IPS-18c (cell line): ENCODE measurements at regions not wholly inside any gene's neighbourhood (a gene's known extent, or its start where the extent isn't known, plus 50 kb on each side); places are given as distances from the start of the nearest gene placed in this dataset.
A peak's percentile ranks its signal among the peaks of the same experiment; 100 is the strongest.

Source experiments
- H3K4me3 ChIP-seq: 2 replicates; pipeline ENCODE4 v1.7.0; 2013; ENCODE audit warnings: low read depth, mild to moderate bottlenecking, low read length, moderate library complexity; ENCODE audit not compliant: insufficient read depth
- H3K9me3 ChIP-seq: one replicate; pipeline ENCODE4 v1.6.1; 2013; ENCODE audit warnings: mild to moderate bottlenecking, low read length, moderate library complexity; ENCODE audit not compliant: control insufficient read depth, insufficient read depth

GRCh38 chr12:84702001-84702400 lies 210.6 kb downstream of the SLC6A15 start:
- no peaks in the 10 kb centered on the region for H3K9me3 ChIP-seq
- H3K4me3 ChIP-seq, result no peak overlapping the region

GRCh38 chr12:84701041-84701440 lies 211.6 kb downstream of the SLC6A15 start:
- H3K9me3 ChIP-seq, result no peaks in the 10 kb centered on the region
- H3K4me3 ChIP-seq, result no peak overlapping the region

GRCh38 chr12:84698576-84699333 lies 213.8 kb downstream of the SLC6A15 start:
- no peaks in the 10 kb centered on the region for H3K9me3 ChIP-seq

GRCh38 chr12:84696908-84697540 lies 215.6 kb downstream of the SLC6A15 start:
- H3K4me3 ChIP-seq, result no peak overlapping the region
- no peaks in the 10 kb centered on the region for H3K9me3 ChIP-seq

More at GRCh38 chr12:84698576-84699333, 213.8 kb downstream of the SLC6A15 start:
- H3K4me3 ChIP-seq, result no peak overlapping the region

GRCh38 chr12:84696281-84696680 lies 216.3 kb downstream of the SLC6A15 start:
- Histone ChIP-seq H3K9me3 (no peaks in the 10 kb centered on the region), H3K4me3 (no peak overlapping the region)

- H3K9me3 ChIP-seq, result no peaks in the 10 kb centered on the region
- H3K4me3 ChIP-seq, result no peak overlapping the region
Observed at GRCh38 chr12:84694116-84694515, 218.5 kb downstream of the SLC6A15 start.

- H3K9me3 ChIP-seq, result no peaks in the 10 kb centered on the region
- no peak overlapping the region for H3K4me3 ChIP-seq
Observed at GRCh38 chr12:84692071-84692470, 220.5 kb downstream of the SLC6A15 start.

- no peak overlapping the region for H3K4me3 ChIP-seq
Observed at GRCh38 chr12:84691266-84691665, 221.3 kb downstream of the SLC6A15 start.

GRCh38 chr12:84689638-84690037 lies 223.0 kb downstream of the SLC6A15 start:
- peak overlapping the region; percentile 42 for H3K4me3 ChIP-seq
- H3K9me3 ChIP-seq, result no peaks in the 10 kb centered on the region

More at GRCh38 chr12:84691266-84691665, 221.3 kb downstream of the SLC6A15 start:
- H3K9me3 ChIP-seq, result no peaks in the 10 kb centered on the region

GRCh38 chr12:84685379-84685778 lies 227.2 kb downstream of the SLC6A15 start:
- no peaks in the 10 kb centered on the region for H3K9me3 ChIP-seq
- H3K4me3 ChIP-seq, result no peak overlapping the region

- no peak overlapping the region for H3K4me3 ChIP-seq
Observed at GRCh38 chr12:84676787-84677186, 235.8 kb downstream of the SLC6A15 start.

GRCh38 chr12:84661786-84662185 lies 250.8 kb downstream of the SLC6A15 start:
- Histone ChIP-seq H3K9me3 (no peaks in the 10 kb centered on the region), H3K4me3 (no peak overlapping the region)

More at GRCh38 chr12:84676787-84677186, 235.8 kb downstream of the SLC6A15 start:
- no peaks in the 10 kb centered on the region for H3K9me3 ChIP-seq

GRCh38 chr12:84660139-84660538 lies 252.5 kb downstream of the SLC6A15 start:
- Histone ChIP-seq H3K9me3 (no peaks in the 10 kb centered on the region), H3K4me3 (no peak overlapping the region)

- H3K9me3 ChIP-seq, result no peaks in the 10 kb centered on the region
- no peak overlapping the region for H3K4me3 ChIP-seq
Observed at GRCh38 chr12:84658877-84659276, 253.7 kb downstream of the SLC6A15 start.

- Histone ChIP-seq H3K4me3 (no peak overlapping the region), H3K9me3 (no peaks in the 10 kb centered on the region)
Observed at GRCh38 chr12:84656705-84657104, 255.9 kb downstream of the SLC6A15 start.

- Histone ChIP-seq H3K4me3 (no peak overlapping the region), H3K9me3 (no peaks in the 10 kb centered on the region)
Observed at GRCh38 chr12:84653482-84653881, 259.1 kb downstream of the SLC6A15 start.

- H3K9me3 ChIP-seq, result no peaks in the 10 kb centered on the region
Observed at GRCh38 chr12:84648425-84648824, 264.2 kb downstream of the SLC6A15 start.

GRCh38 chr12:84644908-84645307 lies 267.7 kb downstream of the SLC6A15 start:
- Histone ChIP-seq H3K9me3 (no peaks in the 10 kb centered on the region), H3K4me3 (no peak overlapping the region)

More at GRCh38 chr12:84648425-84648824, 264.2 kb downstream of the SLC6A15 start:
- H3K4me3 ChIP-seq, result no peak overlapping the region
